ENCODE measurements at regions not wholly inside any gene's neighbourhood (a gene's known extent, or its start where the extent isn't known, plus 50 kb on each side); places are given as distances from the start of the nearest gene placed in this dataset.

- H3K27me3 ChIP-seq (replicated peaks in 1 of 4; ENCODE audit: control extremely low read depth in 1 of 4, control insufficient read depth in 3 of 4, insufficient read depth in 4 of 4, low read length in 3 of 4), result peaks cover 0 to 5% (median 0%) of the 10 kb centered on the region in 4 experiments
- peaks cover 0 to 5% (median 0%) of the 10 kb centered on the region in 3 donors for H3K9me3 ChIP-seq (ENCODE audit: control extremely low read depth in 1 of 3, control insufficient read depth in 2 of 3, insufficient read depth in 1 of 3, low read length in 2 of 3)
- WGBS (ENCODE audit: insufficient coverage), result no CpG with 5 or more reads among the region's 1 CpG
- no peak for DNase-seq
- H3K4me2 ChIP-seq (replicated peaks; ENCODE audit: low read depth, low read length, poor library complexity, severe bottlenecking), result no peak overlapping the region
- H3K4me1 ChIP-seq (ENCODE audit: control insufficient read depth in 2 of 2, insufficient read depth in 2 of 2, low read length in 2 of 2), result no peaks in the 10 kb centered on the region
- no peaks in the 10 kb centered on the region for H4K20me1 ChIP-seq (ENCODE audit: control insufficient read depth, insufficient read depth, low read length, poor library complexity, severe bottlenecking)
- H3K4me3 Mint-ChIP-seq, result no peak overlapping the region
- peaks cover 11% of the 10 kb centered on the region for H3K27me3 Mint-ChIP-seq
- H3K27ac ChIP-seq (ENCODE audit: low read length in 2 of 2), result no peak overlapping the region
- no peaks in the 10 kb centered on the region for H3K79me2 ChIP-seq (ENCODE audit: control insufficient read depth, insufficient read depth, low read length)
- H3K4me1 Mint-ChIP-seq, result no peaks in the 10 kb centered on the region
- H3K36me3 ChIP-seq (replicated peaks in 1 of 2; ENCODE audit: control extremely low read depth in 1 of 2, control insufficient read depth in 1 of 2, extremely low read depth in 1 of 2, insufficient read depth in 2 of 2, low read length in 1 of 2), result no peaks in the 10 kb centered on the region
- H3K9me3 Mint-ChIP-seq (ENCODE audit: insufficient read depth), result peaks cover 3% of the 10 kb centered on the region
- H3K27ac Mint-ChIP-seq, result no peak overlapping the region
- intact Hi-C loops (cut with micrococcal nuclease), result no loop called here
- ChIA-PET CTCF (no interaction called here), POLR2A (no interaction called here)
- no peak overlapping the region for H2AFZ ChIP-seq (ENCODE audit: insufficient read depth, low read depth, low read length, poor library complexity, severe bottlenecking)
- H3K4me3 ChIP-seq (ENCODE audit: control extremely low read depth in 1 of 5, extremely low read depth in 1 of 5, insufficient read depth in 1 of 5, low read depth in 2 of 5, low read length in 4 of 5), result no peak overlapping the region
- no peak for ATAC-seq (ENCODE audit: low read depth)
- TF ChIP-seq EZH2 (IDR thresholded peaks at IDR 0.05; ENCODE audit: borderline replicate concordance, insufficient read depth, low read depth, low read length, poor library complexity, severe bottlenecking) (no peak), CTCF (IDR thresholded peaks at IDR 0.05) (no peak)
- no peak overlapping the region for H3K9ac ChIP-seq (ENCODE audit: low read length)
These were observed 396.4 kb upstream of the CCL2 start for GRCh38 chr17:33858682-33859081.

- H3K9me3 Mint-ChIP-seq (ENCODE audit: insufficient read depth), result no peaks in the 10 kb centered on the region
- Histone ChIP-seq H4K20me1 (ENCODE audit: control insufficient read depth, insufficient read depth, low read length, poor library complexity, severe bottlenecking) (no peaks in the 10 kb centered on the region), H3K9ac (ENCODE audit: low read length) (no peak overlapping the region), H3K9me3 (ENCODE audit: control extremely low read depth in 1 of 3, control insufficient read depth in 2 of 3, insufficient read depth in 1 of 3, low read length in 2 of 3) (peaks cover 0 to 5% (median 0%) of the 10 kb centered on the region in 3 donors), H3K4me1 (ENCODE audit: control insufficient read depth in 2 of 2, insufficient read depth in 2 of 2, low read length in 2 of 2) (no peaks in the 10 kb centered on the region), H3K4me2 (replicated peaks; ENCODE audit: low read depth, low read length, poor library complexity, severe bottlenecking) (no peak overlapping the region), H3K4me3 (ENCODE audit: control extremely low read depth in 1 of 5, extremely low read depth in 1 of 5, insufficient read depth in 1 of 5, low read depth in 2 of 5, low read length in 4 of 5) (no peak overlapping the region), H3K27me3 (replicated peaks in 1 of 4; ENCODE audit: control extremely low read depth in 1 of 4, control insufficient read depth in 3 of 4, insufficient read depth in 4 of 4, low read length in 3 of 4) (peaks cover 0 to 8% (median 0%) of the 10 kb centered on the region in 4 experiments), H3K79me2 (ENCODE audit: control insufficient read depth, insufficient read depth, low read length) (no peaks in the 10 kb centered on the region), H2AFZ (ENCODE audit: insufficient read depth, low read depth, low read length, poor library complexity, severe bottlenecking) (no peak overlapping the region), H3K27ac (ENCODE audit: low read length in 2 of 2) (no peak overlapping the region), H3K36me3 (replicated peaks in 1 of 2; ENCODE audit: control extremely low read depth in 1 of 2, control insufficient read depth in 1 of 2, extremely low read depth in 1 of 2, insufficient read depth in 2 of 2, low read length in 1 of 2) (no peaks in the 10 kb centered on the region)
- TF ChIP-seq EZH2 (IDR thresholded peaks at IDR 0.05; ENCODE audit: borderline replicate concordance, insufficient read depth, low read depth, low read length, poor library complexity, severe bottlenecking) (no peak), CTCF (IDR thresholded peaks at IDR 0.05) (no peak)
- CTCF ChIA-PET, result no interaction called here
- intact Hi-C loops (cut with micrococcal nuclease), result no loop called here
- POLR2A ChIA-PET, result no interaction called here
- no peak for DNase-seq
- peaks cover 8% of the 10 kb centered on the region for H3K27me3 Mint-ChIP-seq
- no peak overlapping the region for H3K4me3 Mint-ChIP-seq
- no peak for ATAC-seq (ENCODE audit: low read depth)
- H3K4me1 Mint-ChIP-seq, result no peaks in the 10 kb centered on the region
- WGBS (ENCODE audit: insufficient coverage), result 85% methylated on average over 3 of the region's 4 CpGs
- H3K27ac Mint-ChIP-seq, result no peak overlapping the region
These were observed 392.1 kb upstream of the CCL2 start for GRCh38 chr17:33862772-33863602.
